HG02870 (cell line): ENCODE measurements at regions not wholly inside any gene's neighbourhood (a gene's known extent, or its start where the extent isn't known, plus 50 kb on each side); places are given as distances from the start of the nearest gene placed in this dataset.
"Not testable (repeated sequence)": the region's sequence is repeated elsewhere in the genome, so short reads cannot be mapped to it uniquely, and the experiment has no call there.

Experiments
- ATAC-seq: cut with Tn5 transposase; IDR thresholded peaks from one replicate; pipeline ENCODE4 v1.9.1; 2021; ENCODE audit warnings: mild to moderate bottlenecking, moderate library complexity; ENCODE audit not compliant: unreplicated experiment

DNA sequence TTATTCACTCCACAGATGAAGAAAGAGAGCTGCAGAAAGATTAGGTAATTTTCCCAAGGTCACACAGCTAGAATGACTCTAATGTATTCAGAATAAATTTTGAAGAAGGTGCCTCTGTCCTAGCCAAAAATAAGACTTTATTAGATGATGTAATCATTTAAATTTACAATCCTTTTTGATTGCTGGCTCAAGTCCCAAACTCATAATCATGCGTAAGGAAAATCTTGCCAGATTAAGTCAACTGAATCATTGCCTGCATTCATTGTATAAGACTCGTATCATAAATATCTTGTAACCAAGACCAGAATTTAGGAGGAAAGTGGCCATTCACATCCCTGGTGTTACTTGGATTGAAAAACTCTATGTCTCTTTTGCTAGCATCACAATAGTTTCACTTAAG is 53.1 kb upstream of the STK39 start:
- no peak for ATAC-seq

DNA sequence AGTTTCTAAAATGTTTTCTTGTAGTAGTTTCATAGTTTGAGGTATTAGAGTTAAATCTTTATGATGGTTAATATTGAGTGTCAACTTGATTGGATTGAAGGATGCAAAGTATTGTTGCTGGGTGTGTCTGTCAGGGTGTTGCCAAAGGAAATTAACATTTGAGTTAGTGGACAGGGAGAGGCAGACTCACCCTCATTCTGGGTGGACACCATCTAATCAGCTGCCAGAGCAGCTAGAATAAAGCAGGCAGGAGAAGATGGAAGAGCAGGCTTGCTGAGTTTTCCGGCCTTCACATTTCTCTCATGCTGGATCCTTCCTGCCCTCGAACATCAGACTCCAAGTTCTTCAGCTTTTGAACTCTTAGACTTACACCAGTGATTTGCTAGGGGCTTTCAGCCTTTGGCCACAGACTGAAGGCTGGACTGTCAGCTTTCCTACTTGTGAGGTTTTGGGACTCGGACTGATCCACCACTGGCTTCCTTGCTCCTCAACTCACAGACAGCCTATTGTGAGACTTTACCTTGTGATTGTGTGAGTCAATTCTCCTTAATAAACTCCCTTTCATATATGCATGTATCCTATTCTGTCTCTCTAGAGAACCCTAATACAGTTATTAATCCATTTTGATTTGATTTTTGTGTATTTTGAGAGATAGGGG is 56.8 kb upstream of the STK39 start:
- no peak for ATAC-seq

DNA sequence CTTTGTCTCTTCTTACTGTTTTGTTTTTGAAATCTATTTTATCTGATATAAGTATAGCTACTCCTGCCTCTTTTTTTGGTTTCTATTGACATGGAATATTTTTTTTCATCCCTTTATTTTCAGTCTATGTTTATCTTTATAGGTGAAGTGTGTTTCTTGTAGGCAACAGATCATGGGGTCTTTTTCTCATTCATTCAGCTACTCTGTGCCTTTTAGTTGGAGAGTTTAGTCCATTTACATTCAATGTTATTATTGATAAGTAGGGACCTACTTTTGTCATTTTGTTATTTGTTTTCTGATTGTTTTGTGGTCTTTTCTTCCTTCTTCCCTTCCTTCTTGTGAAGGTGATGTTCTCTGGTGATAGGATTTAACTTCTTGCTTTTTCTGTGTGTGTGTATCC is 60.0 kb upstream of the STK39 start:
- ATAC-seq = no peak

DNA sequence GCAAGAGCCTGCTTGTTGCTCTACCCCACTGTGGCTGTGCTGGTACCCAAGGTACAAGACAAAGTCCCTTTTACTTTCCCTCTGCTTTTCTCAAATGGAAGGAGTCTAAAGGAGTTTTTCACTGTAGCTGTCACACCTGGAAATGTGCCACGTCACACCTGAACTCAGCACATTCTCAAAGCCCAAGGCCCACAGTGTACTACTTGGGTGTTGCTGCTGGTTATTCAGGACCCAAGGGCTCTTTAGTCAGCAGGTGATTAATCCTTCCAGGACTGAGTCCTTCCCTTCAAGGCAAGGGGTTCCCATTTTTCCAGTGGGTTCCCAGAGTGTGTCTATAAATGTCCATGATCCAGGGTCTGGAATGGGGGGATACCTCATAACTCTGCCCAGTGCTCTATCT is 63.2 kb upstream of the STK39 start:
- ATAC-seq = no peak

DNA sequence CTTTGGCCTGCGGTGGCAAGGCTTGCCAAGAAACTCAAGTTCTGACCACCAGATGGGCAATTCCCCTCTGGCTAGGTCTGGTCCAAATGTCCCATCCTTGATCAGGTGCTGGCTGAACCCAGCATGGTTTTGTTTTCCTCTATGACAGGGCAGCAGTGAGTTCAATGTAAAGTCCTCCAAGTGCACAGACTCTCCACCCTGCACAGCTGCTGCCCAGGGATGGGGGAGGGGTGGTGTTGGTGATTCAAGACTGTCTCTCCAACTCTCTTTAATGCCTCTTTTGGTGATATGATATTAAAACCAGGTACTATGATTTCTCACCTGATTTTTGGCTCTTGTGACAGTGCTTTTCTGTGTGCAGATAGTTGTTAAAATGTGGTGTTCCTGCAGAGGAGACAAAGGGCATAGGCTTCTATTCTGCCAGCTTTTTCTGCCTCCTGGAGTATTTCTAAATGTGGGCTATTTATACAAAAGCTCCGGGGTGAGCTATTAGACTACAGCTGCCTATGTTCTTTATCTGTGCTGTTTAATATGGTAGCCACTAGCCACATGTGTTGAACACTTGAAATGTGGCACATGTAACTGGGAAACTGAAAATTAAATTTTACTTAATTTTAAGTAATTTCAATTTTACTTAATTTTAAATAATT is 64.0 kb upstream of the STK39 start:
- no peak for ATAC-seq

DNA sequence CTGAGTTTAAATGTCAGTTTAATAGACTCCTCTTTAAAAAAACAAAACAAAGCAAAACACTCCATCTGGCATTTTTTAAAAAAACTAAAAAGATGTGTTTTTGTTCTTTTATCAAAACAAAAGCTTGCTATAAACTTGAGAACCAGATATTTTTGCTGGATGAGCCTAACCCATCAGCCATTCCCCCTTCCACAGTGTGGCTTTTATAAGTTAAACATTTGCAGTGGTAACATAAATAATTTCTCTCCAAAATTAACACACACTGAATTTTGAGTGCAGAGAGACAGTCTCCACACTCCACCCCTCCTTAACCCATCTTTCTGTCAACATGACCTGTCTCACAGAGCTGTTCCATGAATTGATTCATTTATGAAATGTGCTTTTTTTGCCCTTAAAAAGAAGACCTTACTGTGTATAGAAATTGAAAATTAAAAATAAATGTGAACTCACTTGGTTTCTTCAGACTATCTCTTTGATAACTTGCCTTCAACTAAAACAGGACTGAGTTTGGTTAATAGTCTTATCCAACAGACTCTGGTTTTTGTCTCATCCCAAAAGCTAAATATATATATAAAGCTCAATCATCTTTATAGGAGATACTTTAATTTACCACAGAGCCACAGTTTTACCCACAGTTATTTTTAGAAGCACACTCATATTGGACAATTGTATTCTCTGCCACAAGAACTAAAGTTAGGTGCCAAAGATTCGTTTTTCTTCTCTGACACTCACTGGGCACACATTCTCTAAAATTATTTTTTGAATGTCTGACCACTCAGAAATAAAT is 64.8 kb upstream of the STK39 start:
- no peak for ATAC-seq

DNA sequence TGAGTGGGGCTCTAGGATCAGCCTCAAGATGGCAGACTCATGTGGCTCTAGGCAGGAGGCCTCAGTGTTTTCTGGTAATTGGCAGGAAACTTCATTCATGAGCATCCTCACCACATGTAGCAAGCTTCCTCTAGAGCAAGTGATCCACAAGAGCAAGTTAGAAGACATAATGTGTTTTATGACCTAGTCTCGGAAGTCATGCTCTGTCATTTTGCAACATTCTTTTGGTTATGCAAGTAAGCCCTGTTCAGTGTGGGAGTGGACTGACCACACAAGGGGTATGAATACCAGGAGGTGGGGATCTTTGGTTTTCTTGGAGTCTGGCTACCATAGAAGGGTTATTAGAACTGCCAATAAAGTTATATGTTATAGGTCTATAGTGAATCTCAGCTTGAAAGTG is 66.8 kb upstream of the STK39 start:
- no peak for ATAC-seq

DNA sequence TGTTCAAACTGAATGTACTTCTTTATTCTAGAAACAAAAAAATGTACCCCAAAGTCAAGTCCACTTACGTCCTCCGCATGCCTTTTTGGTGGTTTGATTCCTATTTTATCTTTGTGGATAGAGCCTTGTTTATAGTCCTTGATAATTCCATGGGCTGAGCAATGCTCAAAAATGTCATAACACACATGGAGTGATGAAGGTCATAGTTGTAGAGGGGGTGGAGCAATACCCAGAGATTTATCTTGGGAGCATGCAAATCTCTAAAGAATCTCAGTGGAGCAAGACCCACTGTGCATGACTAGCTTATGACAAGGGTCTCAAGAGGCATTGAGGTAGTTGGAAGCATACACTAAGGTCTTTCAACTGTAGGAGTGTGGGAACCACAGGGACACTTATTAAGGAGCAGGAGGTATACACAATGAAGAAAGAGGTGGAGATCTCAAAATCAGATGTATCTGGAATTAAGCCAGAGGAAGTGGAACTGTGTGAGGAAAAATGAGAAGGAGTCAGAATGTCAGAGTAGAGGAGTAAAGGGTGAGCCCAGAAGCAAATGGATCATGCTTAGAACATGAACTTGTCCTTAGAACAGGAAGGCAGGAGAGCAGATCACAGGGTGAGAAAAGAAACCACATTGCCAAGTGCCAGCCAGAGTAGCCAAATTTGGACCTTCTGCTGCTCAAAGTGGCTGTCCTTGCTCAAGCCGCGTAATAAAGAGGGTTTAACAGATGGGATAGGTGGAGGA is 68.1 kb upstream of the STK39 start:
- ATAC-seq = no peak

DNA sequence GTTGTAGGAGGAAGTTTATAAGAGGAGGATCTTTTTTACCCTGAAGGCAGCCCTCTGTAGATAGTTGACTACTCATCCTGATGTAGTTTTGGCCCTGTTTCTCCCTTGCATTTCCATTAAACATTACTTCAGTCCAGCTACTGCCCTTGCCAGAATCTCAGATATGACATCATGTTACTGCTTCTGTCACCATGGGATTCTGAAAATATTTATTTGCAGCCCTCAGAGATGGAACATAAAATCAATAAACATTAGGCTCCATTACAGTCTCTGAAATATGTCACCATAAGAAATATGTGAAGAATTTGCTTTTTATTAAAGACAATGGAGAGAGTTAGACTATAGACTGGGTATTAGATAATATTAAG is 68.7 kb upstream of the STK39 start:
- no peak for ATAC-seq

DNA sequence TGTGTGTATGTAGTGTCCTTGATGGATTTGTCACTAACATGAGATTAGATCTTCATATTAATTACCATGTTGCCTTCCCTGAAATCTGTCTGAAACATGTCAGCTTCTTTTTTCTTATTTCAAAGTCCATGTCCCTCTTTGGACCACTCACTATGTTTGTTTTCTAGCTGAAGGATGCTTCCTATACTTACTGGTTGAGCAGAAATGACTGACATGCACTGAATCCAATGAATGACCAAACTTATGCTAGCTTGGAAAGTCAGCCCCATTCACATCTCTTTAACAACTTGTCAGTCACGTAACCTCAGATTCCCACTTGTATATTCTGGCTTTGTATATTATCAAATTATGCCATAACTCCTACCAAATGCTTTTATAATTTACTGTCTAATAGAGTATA is 69.9 kb upstream of the STK39 start:
- ATAC-seq = no peak

DNA sequence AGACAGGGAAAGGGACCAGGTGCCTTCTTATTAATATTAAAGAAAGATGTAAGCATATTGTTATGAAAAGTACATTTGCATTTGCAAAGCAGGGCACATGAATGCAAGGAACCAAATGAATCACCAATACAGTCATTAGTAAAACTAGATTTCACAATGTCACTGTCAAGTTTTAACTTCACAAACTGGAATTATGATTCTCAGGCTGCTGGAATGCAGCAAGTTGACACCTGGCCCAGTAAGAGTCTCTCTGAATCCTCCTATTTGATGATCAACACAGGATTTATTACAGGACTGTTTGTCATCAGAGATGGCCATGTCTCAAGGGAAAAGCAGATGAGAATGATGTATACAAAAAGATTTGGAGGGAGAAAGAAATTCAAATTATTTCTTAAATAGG is 72.9 kb upstream of the STK39 start:
- ATAC-seq = no peak

DNA sequence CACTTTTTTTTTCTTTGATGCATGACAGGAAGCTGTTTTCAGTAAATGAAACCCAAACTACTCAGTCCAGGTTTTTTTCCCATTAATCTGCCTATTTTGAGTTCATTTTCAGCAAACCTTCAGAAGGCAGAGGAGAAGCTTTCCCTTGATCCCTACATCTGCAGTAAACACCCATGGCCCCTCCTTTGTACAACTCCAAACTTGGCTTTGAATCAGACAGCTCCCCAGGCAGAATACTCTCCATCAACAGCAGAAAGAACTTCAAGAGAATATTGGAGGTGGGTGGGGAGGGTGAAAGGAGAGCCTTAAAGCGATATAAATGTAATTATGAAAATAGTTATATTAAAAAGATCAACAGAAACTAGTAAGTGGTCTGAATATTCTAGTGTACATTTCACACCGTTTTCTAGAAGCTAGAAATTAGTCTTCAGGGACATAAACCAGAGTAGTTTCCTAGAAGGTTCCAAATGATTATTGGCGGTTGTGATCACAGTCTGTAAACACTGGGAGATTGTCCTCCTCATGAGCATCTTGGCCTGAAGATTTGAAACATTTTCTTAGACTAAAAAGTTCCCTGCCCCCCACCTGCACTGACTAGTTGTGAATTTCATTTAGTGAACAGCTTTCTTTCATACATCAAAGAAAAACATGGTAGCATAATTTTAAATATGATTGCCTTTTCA is 75.1 kb upstream of the STK39 start:
- no peak for ATAC-seq

DNA sequence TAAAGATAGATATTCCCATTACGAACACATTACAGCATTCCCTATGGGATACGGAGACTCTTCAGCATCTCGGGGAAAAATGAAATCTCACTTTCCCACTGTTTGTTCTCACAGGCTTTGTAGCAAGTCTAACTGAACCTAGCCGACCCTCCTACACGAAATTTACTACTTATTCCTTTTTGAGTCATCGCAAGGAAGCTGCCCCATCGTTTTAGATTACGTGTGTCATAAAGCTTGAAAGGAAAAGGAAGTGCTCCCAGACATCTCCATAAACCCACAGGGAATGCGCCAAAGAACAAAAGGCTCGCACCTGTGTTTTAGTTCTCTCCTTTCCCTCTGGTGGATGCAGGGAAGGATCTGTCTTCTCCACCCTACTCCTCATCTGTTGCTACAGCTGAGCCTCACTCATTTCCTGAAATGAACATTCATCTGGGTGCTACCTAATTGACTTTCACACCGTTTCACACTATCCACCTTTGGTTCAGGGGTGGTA is 76.2 kb upstream of the STK39 start:
- peak; percentile 45 for ATAC-seq

DNA sequence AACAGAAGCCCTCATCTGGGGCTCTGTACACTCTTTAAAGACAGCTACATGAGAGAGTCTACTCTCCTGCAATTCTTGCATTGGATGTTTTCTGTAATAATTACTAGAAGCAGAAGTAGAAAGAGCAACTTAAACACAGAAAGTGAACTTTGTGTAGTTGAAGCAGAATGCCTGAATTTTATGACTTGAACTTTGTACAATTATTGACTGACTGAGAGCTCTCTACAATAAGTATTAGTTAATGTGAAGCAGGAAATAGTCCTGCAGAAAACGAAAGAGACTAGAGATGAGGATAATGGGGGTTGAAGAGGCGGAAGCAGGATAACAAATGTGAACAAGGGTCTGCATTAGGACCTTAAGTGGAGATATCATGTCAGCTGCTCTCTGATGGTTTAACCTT is 79.2 kb upstream of the STK39 start:
- ATAC-seq = no peak

DNA sequence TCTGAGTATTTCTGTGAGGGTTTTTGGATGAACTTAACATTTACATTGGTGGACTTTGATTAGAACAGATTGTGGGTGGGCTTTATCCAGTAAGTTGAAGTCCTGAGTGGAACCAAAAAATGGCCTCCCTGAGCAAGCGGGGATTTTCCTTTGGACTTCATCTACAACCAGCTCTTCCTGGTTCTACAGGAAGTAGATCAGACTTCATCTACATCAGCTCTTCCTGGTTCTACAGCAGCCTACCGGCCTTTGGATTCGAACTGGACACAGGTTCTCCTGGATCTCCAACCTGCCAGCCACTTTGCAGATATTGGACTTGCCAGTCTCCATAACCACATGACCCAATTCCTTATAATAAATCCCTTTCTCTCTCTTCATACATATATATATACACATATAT is 79.9 kb upstream of the STK39 start:
- no peak for ATAC-seq

DNA sequence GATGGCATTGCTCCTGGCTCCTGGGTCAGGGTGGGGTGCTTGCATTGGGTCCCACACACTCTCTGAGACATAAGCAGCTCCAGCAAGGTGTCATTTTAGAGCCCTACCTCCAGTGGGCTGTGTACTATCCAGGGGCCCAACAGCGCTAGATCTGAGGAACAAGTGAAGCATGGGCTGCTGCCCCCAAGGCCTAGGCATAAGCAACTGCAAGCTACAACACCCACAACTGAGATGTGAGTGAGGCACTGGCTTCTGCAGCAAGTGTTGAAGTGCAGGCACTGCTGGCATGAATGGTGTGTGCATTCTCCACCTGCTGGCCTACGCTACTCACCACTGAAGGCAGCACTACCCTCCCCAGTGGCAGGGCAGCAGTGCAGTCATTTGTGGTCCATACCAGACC is 81.0 kb upstream of the STK39 start:
- ATAC-seq = no peak

DNA sequence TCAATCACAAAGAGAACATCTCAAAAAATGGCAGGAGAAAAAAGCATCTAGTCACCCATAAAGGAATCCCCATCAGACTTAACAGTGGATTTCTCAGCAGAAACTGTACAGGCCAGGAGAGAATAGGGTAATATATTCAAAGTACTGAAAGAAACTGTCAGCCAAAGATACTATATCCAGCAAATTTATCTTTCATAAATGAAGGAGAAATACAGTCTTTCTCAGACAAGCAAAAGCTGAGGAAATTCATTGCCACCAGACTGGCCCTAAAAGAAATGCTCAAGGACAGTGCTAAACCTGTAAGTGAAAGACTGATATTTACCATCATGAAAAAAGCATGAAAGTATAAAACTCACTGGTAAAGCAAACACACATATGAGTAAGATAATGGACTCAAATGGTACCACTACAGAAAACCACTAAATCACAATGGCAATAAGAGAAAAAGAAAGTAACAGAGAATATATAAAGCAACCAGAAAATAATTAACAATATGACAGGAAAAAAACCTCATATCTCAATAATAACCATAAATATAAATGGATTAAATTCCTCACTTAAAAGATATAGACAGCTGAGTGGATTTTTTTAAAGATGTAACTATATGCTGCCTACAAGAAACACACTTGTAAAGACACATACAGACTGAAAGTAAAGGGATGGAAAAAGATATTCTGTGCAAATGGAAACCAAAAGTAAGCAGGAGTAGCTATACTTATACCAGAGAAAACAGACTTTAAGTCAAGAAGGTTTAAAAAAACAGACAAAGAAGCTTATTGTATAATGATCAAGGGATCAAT is 83.4 kb upstream of the STK39 start:
- no peak for ATAC-seq

DNA sequence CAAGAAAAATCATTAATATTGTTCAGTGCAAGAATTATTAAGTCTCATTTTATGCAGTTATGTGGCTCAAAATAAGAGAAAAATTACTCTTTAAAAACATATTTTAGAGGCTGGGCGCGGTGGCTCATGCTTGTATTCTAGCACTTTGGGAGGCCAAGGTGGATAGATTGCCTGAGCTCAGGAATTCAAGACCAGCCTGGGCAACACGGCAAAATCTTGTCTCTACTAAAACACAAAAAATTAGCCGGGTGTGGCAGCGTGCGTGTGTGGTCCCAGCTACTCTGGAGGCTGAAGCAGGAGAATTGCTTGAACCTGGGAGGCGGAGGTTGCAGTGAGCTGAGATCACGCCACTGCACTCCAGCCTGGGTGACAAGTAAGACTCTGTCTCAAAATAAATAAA is 87.9 kb upstream of the STK39 start:
- ATAC-seq = not testable (repeated sequence)

DNA sequence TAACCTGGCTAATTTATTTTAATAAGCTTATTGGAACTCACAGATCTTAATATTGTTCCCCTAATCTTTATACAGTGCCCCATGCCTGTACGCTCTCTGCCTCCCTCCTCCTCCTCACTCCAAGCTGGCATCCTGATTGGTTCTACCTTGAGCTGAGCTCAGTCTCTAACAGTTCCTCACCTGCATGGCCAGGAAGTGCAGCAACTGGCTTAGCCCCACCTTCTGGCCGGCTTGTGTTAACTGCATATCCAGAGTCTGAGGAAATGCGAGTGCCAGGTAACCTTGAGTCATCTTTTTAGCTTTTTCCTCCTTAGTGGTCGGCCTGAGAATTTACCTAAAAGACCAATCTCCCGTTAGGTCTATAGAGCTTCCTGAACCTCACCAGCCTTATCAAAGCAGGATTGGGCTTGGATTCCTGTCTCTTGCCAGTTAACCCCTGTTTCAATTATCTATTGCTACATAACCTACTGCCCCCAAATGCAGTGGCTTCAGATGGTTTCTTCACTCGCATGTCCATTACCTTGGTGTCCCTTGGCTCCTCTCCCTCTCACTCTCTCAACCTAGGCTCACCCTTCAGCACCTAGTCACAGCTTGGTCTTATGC is 89.5 kb upstream of the STK39 start:
- peak; percentile 75 for ATAC-seq

DNA sequence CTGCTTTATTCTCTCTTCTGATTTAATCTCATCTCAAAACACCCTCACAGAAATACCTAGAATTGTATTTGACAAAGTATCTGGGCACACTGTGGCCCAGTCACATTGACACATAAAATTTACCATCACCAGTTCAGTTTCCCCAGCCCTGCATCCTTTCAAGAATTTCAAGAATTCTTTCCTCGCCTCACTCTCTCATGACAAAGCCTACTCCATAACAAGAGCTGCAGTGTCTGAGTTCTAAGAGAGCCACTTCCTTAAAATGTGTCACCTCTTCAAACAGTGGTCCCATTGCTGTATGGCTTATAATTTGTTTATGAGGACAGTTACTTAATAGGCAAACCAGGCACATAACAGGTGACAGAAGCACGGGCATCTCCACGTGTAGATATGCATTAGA is 90.9 kb upstream of the STK39 start:
- ATAC-seq = no peak
